AG04449 (cell line): ENCODE measurements at regions not wholly inside any gene's neighbourhood (a gene's known extent, or its start where the extent isn't known, plus 50 kb on each side); places are given as distances from the start of the nearest gene placed in this dataset.
"Not testable (repeated sequence)": the region's sequence is repeated elsewhere in the genome, so short reads cannot be mapped to it uniquely, and the experiment has no call there.

ENCODE experiments used
- CTCF ChIA-PET: fragments of 350-600 bp; formaldehyde crosslinking; extraction: SDS; loops from one replicate; lab custom pipeline; 2021; ENCODE audit warnings: antibody characterized with exemption; lab: Yijun Ruan, JAX
- POLR2A ChIA-PET: fragments of 400-600, 350-600 bp; formaldehyde crosslinking; extraction: SDS; loops from one replicate; lab custom pipeline; 2020; ENCODE audit warnings: antibody characterized with exemption, inconsistent platforms; lab: Yijun Ruan, JAX
- DNase-seq: peaks from one replicate; pipeline ENCODE4 v3.0.0-alpha.2; 2010; ENCODE audit warnings: low read depth, low spot score
- H3K4me3 ChIP-seq: 2 replicates; pipeline ENCODE4 v1.5.1; 2011; ENCODE audit warnings: low read depth, mild to moderate bottlenecking, control low read depth, low read length
- TF ChIP-seq, protein P1 (sequence below): IDR thresholded peaks from one replicate; pipeline ENCODE4 v1.5.1; 2011; ENCODE audit warnings: mild to moderate bottlenecking, moderate library complexity, low read length, control low read depth, inconsistent platforms; ENCODE audit not compliant: insufficient read depth; ENCODE audit errors: missing control alignments

DNA sequence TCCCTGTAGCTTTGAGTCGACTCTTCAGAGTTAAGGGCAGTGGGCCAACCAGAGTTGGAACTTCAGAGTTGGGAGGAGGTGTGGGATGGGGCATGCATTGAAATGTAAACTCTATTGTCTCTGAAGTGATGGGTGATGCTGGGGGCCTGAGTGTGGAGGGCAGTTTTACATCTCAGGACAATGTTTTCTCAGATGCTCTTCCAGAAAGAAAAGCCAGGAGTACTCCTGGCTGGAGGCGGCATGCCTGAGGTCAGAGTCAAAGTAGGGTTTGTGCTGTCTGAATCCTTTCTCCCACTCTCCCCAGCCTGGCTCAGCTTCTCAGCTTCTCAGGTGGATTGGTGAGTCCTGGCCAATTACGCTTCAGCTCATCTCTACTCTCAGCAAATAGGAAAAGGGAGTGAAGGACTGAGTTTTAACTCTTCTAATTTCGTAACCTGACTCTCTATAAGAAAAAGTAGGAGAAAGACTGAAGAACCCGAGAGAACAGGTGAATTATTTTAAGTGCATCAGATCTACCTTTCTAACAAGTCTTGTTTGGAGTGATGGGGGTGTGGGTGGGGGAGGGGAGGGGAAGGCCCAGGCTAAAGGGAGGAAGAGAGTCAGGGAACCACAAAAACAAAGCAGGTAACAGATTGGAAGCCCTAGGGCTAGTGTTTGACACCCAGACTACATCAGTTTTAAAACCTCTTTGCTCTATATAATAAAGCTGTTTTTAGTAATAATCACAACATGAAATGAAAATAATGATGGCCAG, 107.5 kb upstream of the PELI1 start:
- H3K4me3 ChIP-seq, result no peak overlapping the region
- ChIA-PET CTCF (interaction anchor here (1.2 kb wide), 1 partner anchor 14 kb away, joined by 3 read pairs; no protein-coding TSS in a partner anchor), POLR2A (no interaction called here)
- no peak for DNase-seq
- TF ChIP-seq, protein P1, sequence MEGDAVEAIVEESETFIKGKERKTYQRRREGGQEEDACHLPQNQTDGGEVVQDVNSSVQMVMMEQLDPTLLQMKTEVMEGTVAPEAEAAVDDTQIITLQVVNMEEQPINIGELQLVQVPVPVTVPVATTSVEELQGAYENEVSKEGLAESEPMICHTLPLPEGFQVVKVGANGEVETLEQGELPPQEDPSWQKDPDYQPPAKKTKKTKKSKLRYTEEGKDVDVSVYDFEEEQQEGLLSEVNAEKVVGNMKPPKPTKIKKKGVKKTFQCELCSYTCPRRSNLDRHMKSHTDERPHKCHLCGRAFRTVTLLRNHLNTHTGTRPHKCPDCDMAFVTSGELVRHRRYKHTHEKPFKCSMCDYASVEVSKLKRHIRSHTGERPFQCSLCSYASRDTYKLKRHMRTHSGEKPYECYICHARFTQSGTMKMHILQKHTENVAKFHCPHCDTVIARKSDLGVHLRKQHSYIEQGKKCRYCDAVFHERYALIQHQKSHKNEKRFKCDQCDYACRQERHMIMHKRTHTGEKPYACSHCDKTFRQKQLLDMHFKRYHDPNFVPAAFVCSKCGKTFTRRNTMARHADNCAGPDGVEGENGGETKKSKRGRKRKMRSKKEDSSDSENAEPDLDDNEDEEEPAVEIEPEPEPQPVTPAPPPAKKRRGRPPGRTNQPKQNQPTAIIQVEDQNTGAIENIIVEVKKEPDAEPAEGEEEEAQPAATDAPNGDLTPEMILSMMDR, result no peak

DNA sequence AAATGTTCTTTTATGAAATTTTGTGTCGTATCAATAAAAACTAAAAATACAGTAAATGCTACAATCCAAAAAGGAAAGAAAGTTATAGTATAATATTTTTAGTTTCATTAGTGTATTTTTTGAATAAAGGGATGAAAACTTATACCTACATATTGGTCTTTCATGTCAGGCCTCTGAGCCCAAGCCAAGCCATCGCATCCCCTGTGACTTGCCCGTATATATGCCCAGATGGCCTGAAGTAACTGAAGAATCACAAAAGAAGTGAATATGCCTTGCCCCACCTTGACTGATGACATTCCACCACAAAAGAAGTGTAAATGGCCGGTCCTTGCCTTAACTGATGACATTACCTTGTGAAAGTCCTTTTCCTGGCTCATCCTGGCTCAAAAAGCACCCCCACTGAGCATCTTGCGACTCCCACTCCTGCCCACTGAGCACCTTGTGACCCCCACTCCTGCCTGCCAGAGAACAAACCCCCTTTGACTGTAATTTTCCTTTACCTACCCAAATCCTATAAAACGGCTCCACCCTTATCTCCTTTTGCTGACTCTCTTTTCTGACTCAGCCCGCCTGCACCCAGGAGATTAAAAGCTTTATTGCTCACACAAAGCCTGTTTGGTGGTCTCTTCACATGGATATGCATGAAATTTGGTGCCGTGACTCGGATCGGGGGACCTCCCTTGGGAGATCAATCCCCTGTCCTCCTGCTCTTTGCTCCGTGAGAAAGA, 108.2 kb upstream of the PELI1 start:
- DNase-seq, CTCF ChIA-PET, H3K4me3 ChIP-seq, POLR2A ChIA-PET: not testable (repeated sequence)

DNA sequence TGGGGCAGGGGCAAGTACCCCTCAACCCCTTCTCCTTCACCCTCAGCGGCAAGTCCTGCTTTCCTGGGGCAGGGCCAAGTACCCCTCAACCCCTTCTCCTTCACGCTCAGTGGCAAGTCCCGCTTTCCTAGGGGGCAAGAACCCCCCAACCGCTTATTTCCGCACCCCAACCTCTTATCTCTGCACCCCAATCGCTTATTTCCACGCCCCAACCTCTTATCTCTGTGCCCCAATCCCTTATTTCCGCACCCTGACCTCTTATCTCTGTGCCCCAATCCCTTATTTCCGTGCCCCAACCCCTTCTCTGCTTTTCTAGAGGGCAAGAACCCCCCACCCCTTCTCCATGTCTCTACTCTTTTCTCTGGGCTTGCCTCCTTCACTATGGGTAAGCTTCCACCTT, 109.2 kb upstream of the PELI1 start:
- DNase-seq, CTCF ChIA-PET, H3K4me3 ChIP-seq, POLR2A ChIA-PET: not testable (repeated sequence)

DNA sequence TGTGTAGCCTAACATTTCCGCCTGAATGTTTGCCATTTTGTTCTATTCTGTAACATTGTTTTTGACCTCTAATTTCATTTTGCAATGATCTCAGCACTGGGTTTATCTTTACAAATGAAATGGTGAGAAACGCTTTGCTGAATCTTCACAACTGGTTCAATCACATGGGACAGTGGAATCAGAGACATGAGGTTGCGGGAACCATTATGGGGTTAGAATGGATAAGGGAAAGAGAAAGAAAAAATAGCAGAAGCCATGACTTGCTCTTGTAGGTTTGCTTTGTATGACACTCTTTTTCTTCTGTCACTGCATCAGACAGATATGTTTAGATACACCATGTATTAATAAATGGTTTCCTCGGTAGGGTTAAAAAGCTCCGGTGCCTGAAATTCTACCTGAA, 114.3 kb upstream of the PELI1 start:
- DNase-seq, result no peak
- TF ChIP-seq, protein P1, result no peak
- CTCF ChIA-PET, result no interaction called here
- H3K4me3 ChIP-seq, result no peak overlapping the region
- POLR2A ChIA-PET, result no interaction called here

DNA sequence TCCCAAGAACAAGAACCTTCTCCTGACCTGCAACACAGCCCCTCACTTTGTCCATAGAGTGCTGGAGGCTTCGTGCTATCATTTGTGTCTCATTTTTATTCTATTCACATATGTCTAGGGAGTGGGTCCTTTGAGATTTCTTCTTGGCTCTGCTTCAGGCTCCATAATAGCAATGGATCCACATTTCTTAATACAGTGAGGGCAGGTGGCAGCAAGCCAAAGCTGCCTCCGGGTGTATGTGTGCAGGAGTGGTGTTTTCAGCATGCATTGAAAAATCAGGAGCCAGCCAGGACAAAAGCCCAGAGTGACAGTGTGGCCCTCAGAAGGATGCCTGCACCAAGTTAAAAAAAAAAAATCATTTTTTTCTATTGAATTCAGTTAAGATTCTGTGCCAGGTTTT, 115.1 kb upstream of the PELI1 start:
- TF ChIP-seq, protein P1, result no peak
- DNase-seq, result no peak
- CTCF ChIA-PET, result no interaction called here
- H3K4me3 ChIP-seq, result no peak overlapping the region
- POLR2A ChIA-PET, result no interaction called here

DNA sequence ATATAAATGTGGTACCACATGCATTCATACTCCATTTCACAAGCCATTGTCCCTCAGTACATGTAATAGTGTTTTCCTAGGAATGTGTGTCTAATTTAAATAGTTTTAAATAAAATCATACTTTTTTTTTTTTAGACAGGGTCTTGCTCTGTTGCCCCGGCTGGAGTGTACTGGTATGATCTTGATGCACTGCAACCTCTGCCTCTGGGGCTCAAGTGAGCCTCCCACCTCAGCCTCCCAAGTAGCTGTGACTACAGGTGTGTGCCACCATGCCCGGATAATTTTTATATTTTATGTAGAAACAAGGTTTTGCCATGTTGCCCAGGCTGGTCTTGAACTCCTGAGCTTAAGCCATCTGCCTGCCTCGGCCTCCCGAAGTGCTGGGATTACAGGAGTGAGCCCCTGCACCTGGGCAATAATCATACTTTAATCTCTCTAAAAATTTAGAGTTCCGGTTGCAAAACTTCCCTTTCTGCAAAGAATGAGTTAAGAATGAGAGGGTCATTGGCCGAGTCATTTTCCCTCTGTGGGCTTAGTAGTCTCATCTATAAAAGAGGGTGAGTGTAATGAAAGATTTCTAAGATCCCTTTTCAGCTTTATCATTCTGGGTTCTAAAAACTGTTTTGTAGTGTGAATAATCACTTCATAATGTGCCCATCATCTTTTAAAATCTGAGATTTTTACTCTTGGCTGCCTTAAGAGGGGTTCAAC, 116.0 kb upstream of the PELI1 start:
- CTCF ChIA-PET, result no interaction called here
- no peak for DNase-seq
- TF ChIP-seq, protein P1, result no peak
- H3K4me3 ChIP-seq, result no peak overlapping the region
- POLR2A ChIA-PET, result no interaction called here

DNA sequence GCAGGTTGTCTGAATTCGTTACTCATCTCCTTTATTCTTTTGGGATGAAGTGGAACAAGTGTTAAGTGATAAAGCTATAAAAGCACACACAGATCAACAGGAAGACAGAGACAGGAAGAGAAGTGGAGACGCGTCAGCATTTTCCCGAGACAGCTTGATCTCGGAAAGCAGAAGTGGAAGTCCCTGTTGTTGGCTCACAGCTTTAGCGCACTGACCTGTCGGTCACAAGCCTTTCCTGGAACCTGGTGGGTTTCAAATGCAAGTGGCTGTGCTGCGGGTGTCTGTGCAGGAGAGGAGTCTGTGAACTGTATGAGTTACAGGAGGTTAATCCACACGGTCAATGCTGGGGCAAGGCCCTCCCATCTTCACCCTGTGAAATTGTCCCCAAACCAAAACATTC, 116.6 kb upstream of the PELI1 start:
- CTCF ChIA-PET, result no interaction called here
- POLR2A ChIA-PET, result no interaction called here
- no peak for DNase-seq
- TF ChIP-seq, protein P1, result no peak
- H3K4me3 ChIP-seq, result no peak overlapping the region
